ENCODE measurements at regions not wholly inside any gene's neighbourhood (a gene's known extent, or its start where the extent isn't known, plus 50 kb on each side); places are given as distances from the start of the nearest gene placed in this dataset.

DNA sequence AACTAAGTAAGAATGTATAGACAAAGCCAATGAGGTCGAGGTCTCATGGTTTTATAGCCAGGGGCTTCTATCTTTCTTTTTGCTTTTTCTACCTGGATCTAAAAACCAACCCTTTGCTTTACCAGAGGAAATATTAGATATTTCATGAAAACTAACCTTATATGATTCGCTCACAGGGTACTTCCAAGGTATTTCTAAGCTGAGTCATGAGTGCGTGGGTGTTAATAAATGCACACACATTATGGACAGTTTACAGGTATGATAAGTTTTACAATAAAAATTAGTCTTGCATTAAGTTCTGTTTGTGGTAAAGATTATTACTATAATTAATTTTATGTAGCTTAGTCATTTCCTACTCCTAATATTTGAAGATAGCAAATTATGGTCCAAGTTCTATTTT lies 217.2 kb downstream of the CHRM3 start:
- TF ChIP-seq, protein P1, sequence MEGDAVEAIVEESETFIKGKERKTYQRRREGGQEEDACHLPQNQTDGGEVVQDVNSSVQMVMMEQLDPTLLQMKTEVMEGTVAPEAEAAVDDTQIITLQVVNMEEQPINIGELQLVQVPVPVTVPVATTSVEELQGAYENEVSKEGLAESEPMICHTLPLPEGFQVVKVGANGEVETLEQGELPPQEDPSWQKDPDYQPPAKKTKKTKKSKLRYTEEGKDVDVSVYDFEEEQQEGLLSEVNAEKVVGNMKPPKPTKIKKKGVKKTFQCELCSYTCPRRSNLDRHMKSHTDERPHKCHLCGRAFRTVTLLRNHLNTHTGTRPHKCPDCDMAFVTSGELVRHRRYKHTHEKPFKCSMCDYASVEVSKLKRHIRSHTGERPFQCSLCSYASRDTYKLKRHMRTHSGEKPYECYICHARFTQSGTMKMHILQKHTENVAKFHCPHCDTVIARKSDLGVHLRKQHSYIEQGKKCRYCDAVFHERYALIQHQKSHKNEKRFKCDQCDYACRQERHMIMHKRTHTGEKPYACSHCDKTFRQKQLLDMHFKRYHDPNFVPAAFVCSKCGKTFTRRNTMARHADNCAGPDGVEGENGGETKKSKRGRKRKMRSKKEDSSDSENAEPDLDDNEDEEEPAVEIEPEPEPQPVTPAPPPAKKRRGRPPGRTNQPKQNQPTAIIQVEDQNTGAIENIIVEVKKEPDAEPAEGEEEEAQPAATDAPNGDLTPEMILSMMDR (IDR thresholded peaks at IDR 0.05; ENCODE audit: insufficient read depth, low read length, poor library complexity, severe bottlenecking) = no peak
- TF ChIP-seq EZH2phosphoT487 (conservative IDR thresholded peaks at IDR 0.05; ENCODE audit: low read length) = no peak
